ENCODE measurements at regions not wholly inside any gene's neighbourhood (a gene's known extent, or its start where the extent isn't known, plus 50 kb on each side); places are given as distances from the start of the nearest gene placed in this dataset.

GRCh38 chr2:177075254-177075653 is 137.3 kb upstream of the HNRNPA3 start (continued):
- TF ChIP-seq FOXK1 (CRISPR knock-in tag; IDR thresholded peaks at IDR 0.05; ENCODE audit: borderline replicate concordance, low read depth) (no peak), NR3C1 (CRISPR knock-in tag; IDR thresholded peaks at IDR 0.05) (no peak)

- H3K4me3 ChIP-seq (replicated peaks in 1 of 3; ENCODE audit: insufficient read depth in 1 of 3, low read depth in 2 of 3, low read length in 3 of 3) = no peak overlapping the region
- H3K9ac ChIP-seq (ENCODE audit: insufficient read depth, low read depth, low read length) = no peak overlapping the region
- no TSS peak for BruUV-seq (replicated peaks)
- no peaks in the 10 kb centered on the region for H4K20me1 ChIP-seq (ENCODE audit: insufficient read depth, low read length)
- TF ChIP-seq ZSCAN20 (CRISPR knock-in tag; IDR thresholded peaks at IDR 0.05; ENCODE audit: borderline replicate concordance) = no peak
- TF ChIP-seq HIVEP1 (CRISPR knock-in tag; IDR thresholded peaks at IDR 0.05) = no peak
- TF ChIP-seq ZNF234 (CRISPR knock-in tag; conservative IDR thresholded peaks at IDR 0.05) = no peak
- TF ChIP-seq TFE3 (CRISPR knock-in tag; IDR thresholded peaks at IDR 0.05) = no peak
- TF ChIP-seq ZNF720 (CRISPR knock-in tag; IDR thresholded peaks at IDR 0.05) = no peak
- TF ChIP-seq ZKSCAN5 (CRISPR knock-in tag; IDR thresholded peaks at IDR 0.05) = no peak
- no peak for TF ChIP-seq ZSCAN12 (CRISPR knock-in tag; IDR thresholded peaks at IDR 0.05)
- intact Hi-C loops (cut with micrococcal nuclease; ENCODE audit: unreplicated experiment) = no loop called here
- H3K9me3 ChIP-seq (ENCODE audit: low read length) = no peaks in the 10 kb centered on the region
- peaks cover 0 to 8% of the 10 kb centered on the region in 2 experiments; a peak in 2 of 5 replicates for H3K27me3 ChIP-seq (ENCODE audit: control insufficient read depth in 1 of 2, insufficient read depth in 2 of 2, low read length in 2 of 2)
- H3K4me2 ChIP-seq (ENCODE audit: low read depth, low read length) = no peak overlapping the region
- H3K4me1 ChIP-seq (ENCODE audit: insufficient read depth, low read length) = no peaks in the 10 kb centered on the region
- no peaks in the 10 kb centered on the region for H3K79me2 ChIP-seq (ENCODE audit: insufficient read depth, low read length)
- FAIRE-seq (no peak), ATAC-seq (no peak), DNase-seq (ENCODE audit: low spot score) (no peak)
- H2AFZ ChIP-seq (ENCODE audit: low read length) = no peak overlapping the region
- POLR2A ChIA-PET = no interaction called here
- no peaks in the 10 kb centered on the region for H3K36me3 ChIP-seq (replicated peaks in 1 of 2; ENCODE audit: control insufficient read depth in 1 of 2, insufficient read depth in 2 of 2, low read length in 2 of 2)
- H3K27ac ChIP-seq (ENCODE audit: extremely low read length, insufficient read depth, low read length) = no peak overlapping the region
- CTCF ChIA-PET (ENCODE audit: low intra/inter-chr PET ratio, low total read pairs) = no interaction called here
- in situ Hi-C loops (cut with HindIII; ENCODE audit: extremely low pct_ligation_motif_present, low pct_unique_long_range_greater_than_20kb) = no loop called here
- 11% methylated on average over 4 of the region's 4 CpGs for WGBS (ENCODE audit: low lambda C conversion rate)
Observed at GRCh38 chr2:177076636-177077179, 135.9 kb upstream of the HNRNPA3 start.

Measured in HepG2 (cell line).